ENCODE measurements at regions not wholly inside any gene's neighbourhood (a gene's known extent, or its start where the extent isn't known, plus 50 kb on each side); places are given as distances from the start of the nearest gene placed in this dataset.

DNA sequence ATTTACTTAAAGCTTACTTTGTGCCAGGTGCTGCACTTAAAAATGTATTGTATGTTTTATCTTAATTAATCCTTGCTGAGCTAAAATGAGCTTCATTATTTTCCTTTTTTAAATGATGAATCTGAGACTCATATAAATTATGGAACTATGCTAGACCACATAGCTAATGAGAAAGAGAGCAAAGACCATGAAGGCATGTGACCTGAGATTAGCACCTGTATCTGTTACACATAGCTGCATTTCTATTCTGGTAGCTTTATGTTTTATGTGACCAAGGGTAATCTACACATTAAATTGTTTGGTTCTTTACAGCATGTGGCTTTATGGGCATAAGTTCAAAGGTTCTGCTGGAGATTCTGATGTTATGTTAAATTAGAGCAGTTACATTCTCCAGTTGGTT is 839.1 kb upstream of the SORCS1 start:
- no peaks in the 10 kb centered on the region for H3K36me3 ChIP-seq (ENCODE audit: insufficient read depth, low read length)
- H3K27ac ChIP-seq (ENCODE audit: low read depth, low read length) = no peak overlapping the region
- H3K27me3 ChIP-seq (ENCODE audit: control insufficient read depth in 1 of 2, insufficient read depth in 2 of 2, low read length in 2 of 2) = no peaks in the 10 kb centered on the region
- no peak overlapping the region for H3K4me3 ChIP-seq (ENCODE audit: low read depth in 1 of 2, low read length in 2 of 2)
- H3K9ac ChIP-seq (ENCODE audit: low read length) = no peak overlapping the region
- no peaks in the 10 kb centered on the region for H3K9me3 ChIP-seq (ENCODE audit: low read length)
- no peaks in the 10 kb centered on the region for H3K4me1 ChIP-seq (ENCODE audit: insufficient read depth, low read length)

GRCh38 chr10:108003061-108003460 is 838.6 kb upstream of the SORCS1 start:
- no peak overlapping the region for H3K27ac ChIP-seq (ENCODE audit: low read depth, low read length)
- no peak overlapping the region for H3K9ac ChIP-seq (ENCODE audit: low read length)
- H3K4me3 ChIP-seq (ENCODE audit: low read depth in 1 of 2, low read length in 2 of 2) = no peak overlapping the region
- no peaks in the 10 kb centered on the region for H3K36me3 ChIP-seq (ENCODE audit: insufficient read depth, low read length)
- no peaks in the 10 kb centered on the region for H3K9me3 ChIP-seq (ENCODE audit: low read length)
- H3K4me1 ChIP-seq (ENCODE audit: insufficient read depth, low read length) = no peaks in the 10 kb centered on the region
- H3K27me3 ChIP-seq (ENCODE audit: control insufficient read depth in 1 of 2, insufficient read depth in 2 of 2, low read length in 2 of 2) = no peaks in the 10 kb centered on the region

DNA sequence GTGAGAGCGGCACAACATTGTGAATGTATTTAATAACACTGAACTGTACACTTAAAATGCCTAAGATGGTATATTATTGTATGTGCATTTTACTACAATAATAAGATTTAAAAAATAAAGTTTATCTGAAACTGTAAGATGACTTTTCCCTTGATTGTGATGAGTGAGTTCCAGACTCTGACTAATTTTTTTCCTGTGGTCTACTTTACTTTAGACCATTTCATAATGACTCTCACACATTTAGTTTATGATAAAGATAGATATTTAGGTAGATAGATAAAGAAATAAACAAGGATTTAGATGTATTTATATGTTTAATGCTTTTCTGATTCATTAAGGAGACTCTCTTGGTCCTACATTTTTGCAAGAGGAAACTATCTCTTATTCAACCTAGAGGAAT is 835.9 kb upstream of the SORCS1 start:
- H3K9ac ChIP-seq (ENCODE audit: low read length) = no peak overlapping the region
- H3K27ac ChIP-seq (ENCODE audit: low read depth, low read length) = no peak overlapping the region
- H3K9me3 ChIP-seq (ENCODE audit: low read length) = no peaks in the 10 kb centered on the region
- no peak overlapping the region for H3K4me3 ChIP-seq (ENCODE audit: low read depth in 1 of 2, low read length in 2 of 2)
- H3K27me3 ChIP-seq (ENCODE audit: control insufficient read depth in 1 of 2, insufficient read depth in 2 of 2, low read length in 2 of 2) = no peaks in the 10 kb centered on the region
- no peaks in the 10 kb centered on the region for H3K4me1 ChIP-seq (ENCODE audit: insufficient read depth, low read length)
- no peaks in the 10 kb centered on the region for H3K36me3 ChIP-seq (ENCODE audit: insufficient read depth, low read length)

DNA sequence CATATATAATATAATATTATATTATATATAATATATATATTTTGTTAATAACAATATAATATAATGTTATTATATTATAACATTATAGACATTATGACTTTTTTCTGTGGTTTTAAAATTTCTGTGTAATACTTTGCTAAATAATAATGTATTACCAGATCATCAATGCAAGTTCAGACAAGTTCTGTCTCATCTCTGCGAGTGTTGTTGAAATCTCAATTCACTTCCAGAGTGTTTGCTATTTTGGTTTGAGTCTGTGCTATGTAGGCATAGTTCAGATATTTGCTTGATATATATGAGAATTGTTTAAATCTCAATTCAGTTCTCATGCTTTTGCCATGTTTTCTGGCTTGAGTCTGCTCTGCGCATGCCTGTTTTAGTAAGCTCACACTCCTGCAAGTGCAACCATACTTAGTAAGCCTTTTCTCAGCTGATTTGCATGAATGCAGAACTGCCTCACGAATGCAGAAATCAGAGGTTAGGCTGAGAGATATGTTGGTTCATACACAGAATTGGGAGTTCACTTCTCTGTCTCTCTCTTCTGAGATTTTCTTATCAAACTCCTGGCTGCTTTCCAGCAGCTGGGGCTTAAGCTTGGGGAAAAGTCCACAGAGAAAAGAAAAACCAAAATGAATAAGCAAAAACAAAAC is 830.2 kb upstream of the SORCS1 start:
- no peaks in the 10 kb centered on the region for H3K27me3 ChIP-seq (ENCODE audit: control insufficient read depth in 1 of 2, insufficient read depth in 2 of 2, low read length in 2 of 2)
- H3K4me1 ChIP-seq (ENCODE audit: insufficient read depth, low read length) = no peaks in the 10 kb centered on the region
- H3K9ac ChIP-seq (ENCODE audit: low read length) = no peak overlapping the region
- H3K36me3 ChIP-seq (ENCODE audit: insufficient read depth, low read length) = no peaks in the 10 kb centered on the region
- no peak overlapping the region for H3K4me3 ChIP-seq (ENCODE audit: low read depth in 1 of 2, low read length in 2 of 2)
- H3K27ac ChIP-seq (ENCODE audit: low read depth, low read length) = no peak overlapping the region
- H3K9me3 ChIP-seq (ENCODE audit: low read length) = no peaks in the 10 kb centered on the region

GRCh38 chr10:107986571-107986970 is 822.1 kb upstream of the SORCS1 start:
- H3K4me3 ChIP-seq (ENCODE audit: low read depth in 1 of 2, low read length in 2 of 2) = no peak overlapping the region
- H3K27ac ChIP-seq (ENCODE audit: low read depth, low read length) = no peak overlapping the region
- H3K36me3 ChIP-seq (ENCODE audit: insufficient read depth, low read length) = no peaks in the 10 kb centered on the region
- no peaks in the 10 kb centered on the region for H3K27me3 ChIP-seq (ENCODE audit: control insufficient read depth in 1 of 2, insufficient read depth in 2 of 2, low read length in 2 of 2)
- H3K4me1 ChIP-seq (ENCODE audit: insufficient read depth, low read length) = no peaks in the 10 kb centered on the region
- no peaks in the 10 kb centered on the region for H3K9me3 ChIP-seq (ENCODE audit: low read length)
- H3K9ac ChIP-seq (ENCODE audit: low read length) = no peak overlapping the region

DNA sequence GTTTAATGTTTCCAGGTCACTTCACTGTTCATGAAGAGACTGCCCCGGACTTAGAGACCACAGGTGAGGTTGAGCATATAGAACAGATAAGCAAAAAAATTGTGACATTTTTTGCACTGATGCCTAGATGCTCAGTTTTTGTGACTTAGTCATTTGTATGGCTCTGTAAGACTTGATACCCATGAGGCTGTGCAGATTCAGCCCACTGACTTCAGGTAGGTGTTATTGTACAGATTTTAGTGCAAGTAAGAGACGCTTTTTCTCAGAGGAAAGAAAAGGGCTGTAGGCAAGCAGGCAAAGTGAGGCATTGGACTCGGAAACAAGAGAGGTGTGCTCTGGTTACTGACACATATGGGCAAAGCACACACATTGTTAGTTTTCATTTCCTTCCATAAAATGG is 820.1 kb upstream of the SORCS1 start:
- no peak overlapping the region for H3K9ac ChIP-seq (ENCODE audit: low read length)
- no peaks in the 10 kb centered on the region for H3K4me1 ChIP-seq (ENCODE audit: insufficient read depth, low read length)
- no peaks in the 10 kb centered on the region for H3K27me3 ChIP-seq (ENCODE audit: control insufficient read depth in 1 of 2, insufficient read depth in 2 of 2, low read length in 2 of 2)
- no peaks in the 10 kb centered on the region for H3K36me3 ChIP-seq (ENCODE audit: insufficient read depth, low read length)
- H3K9me3 ChIP-seq (ENCODE audit: low read length) = no peaks in the 10 kb centered on the region
- H3K4me3 ChIP-seq (ENCODE audit: low read depth in 1 of 2, low read length in 2 of 2) = no peak overlapping the region
- no peak overlapping the region for H3K27ac ChIP-seq (ENCODE audit: low read depth, low read length)

- Histone ChIP-seq H3K4me3 (ENCODE audit: low read depth in 1 of 2, low read length in 2 of 2) (no peak overlapping the region), H3K9me3 (ENCODE audit: low read length) (no peaks in the 10 kb centered on the region), H3K36me3 (ENCODE audit: insufficient read depth, low read length) (no peaks in the 10 kb centered on the region), H3K27ac (ENCODE audit: low read depth, low read length) (no peak overlapping the region), H3K4me1 (ENCODE audit: insufficient read depth, low read length) (no peaks in the 10 kb centered on the region), H3K9ac (ENCODE audit: low read length) (no peak overlapping the region), H3K27me3 (ENCODE audit: control insufficient read depth in 1 of 2, insufficient read depth in 2 of 2, low read length in 2 of 2) (no peaks in the 10 kb centered on the region)
Measured at GRCh38 chr10:107984149-107984548, 819.6 kb upstream of the SORCS1 start.

GRCh38 chr10:107978455-107978854 is 813.9 kb upstream of the SORCS1 start:
- no peaks in the 10 kb centered on the region for H3K9me3 ChIP-seq (ENCODE audit: low read length)
- H3K27ac ChIP-seq (ENCODE audit: low read depth, low read length) = no peak overlapping the region
- no peaks in the 10 kb centered on the region for H3K36me3 ChIP-seq (ENCODE audit: insufficient read depth, low read length)
- H3K4me1 ChIP-seq (ENCODE audit: insufficient read depth, low read length) = no peaks in the 10 kb centered on the region
- H3K9ac ChIP-seq (ENCODE audit: low read length) = no peak overlapping the region
- H3K4me3 ChIP-seq (ENCODE audit: low read depth in 1 of 2, low read length in 2 of 2) = no peak overlapping the region
- no peaks in the 10 kb centered on the region for H3K27me3 ChIP-seq (ENCODE audit: control insufficient read depth in 1 of 2, insufficient read depth in 2 of 2, low read length in 2 of 2)

DNA sequence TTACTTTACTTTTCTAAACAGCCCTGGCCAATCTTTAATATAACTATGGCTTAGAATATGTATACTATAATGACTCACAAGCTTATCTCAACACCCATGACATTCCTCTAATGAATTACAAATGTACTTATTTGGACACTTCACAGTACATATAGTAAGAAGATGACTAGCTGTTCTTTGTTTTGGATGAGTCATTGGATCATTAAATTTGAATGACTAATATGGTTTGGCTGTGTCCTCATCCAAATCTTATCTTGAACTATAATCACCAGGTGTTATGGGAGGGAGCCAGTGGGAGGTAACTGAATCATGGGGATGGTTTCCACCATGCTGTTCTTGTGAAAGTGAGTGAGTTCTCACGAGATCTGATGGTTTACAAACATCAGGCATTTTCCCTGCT is 807.5 kb upstream of the SORCS1 start:
- H3K27ac ChIP-seq (ENCODE audit: low read depth, low read length) = no peak overlapping the region
- no peak overlapping the region for H3K4me3 ChIP-seq (ENCODE audit: low read depth in 1 of 2, low read length in 2 of 2)
- H3K4me1 ChIP-seq (ENCODE audit: insufficient read depth, low read length) = no peaks in the 10 kb centered on the region
- H3K9me3 ChIP-seq (ENCODE audit: low read length) = no peaks in the 10 kb centered on the region
- H3K9ac ChIP-seq (ENCODE audit: low read length) = no peak overlapping the region
- no peaks in the 10 kb centered on the region for H3K27me3 ChIP-seq (ENCODE audit: control insufficient read depth in 1 of 2, insufficient read depth in 2 of 2, low read length in 2 of 2)
- no peaks in the 10 kb centered on the region for H3K36me3 ChIP-seq (ENCODE audit: insufficient read depth, low read length)

DNA sequence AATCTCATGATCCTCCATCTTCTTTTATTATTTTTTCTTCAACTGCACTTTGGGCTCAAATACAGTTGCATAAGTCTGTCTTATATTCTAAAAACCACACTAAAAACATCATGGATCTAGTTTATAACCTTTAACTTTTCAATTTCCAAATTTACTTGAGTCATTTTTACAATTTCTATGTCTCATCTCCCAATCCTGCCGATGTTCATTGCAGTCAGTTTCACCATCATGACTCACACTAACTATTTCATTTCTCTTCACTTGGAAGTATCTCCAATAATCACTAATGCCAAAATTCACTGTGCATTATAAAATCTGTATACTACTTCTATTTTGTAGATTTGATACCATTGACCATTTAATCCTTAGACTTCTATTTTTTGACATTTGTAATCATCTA is 806.9 kb upstream of the SORCS1 start:
- H3K27ac ChIP-seq (ENCODE audit: low read depth, low read length) = no peak overlapping the region
- H3K4me3 ChIP-seq (ENCODE audit: low read depth in 1 of 2, low read length in 2 of 2) = no peak overlapping the region
- H3K27me3 ChIP-seq (ENCODE audit: control insufficient read depth in 1 of 2, insufficient read depth in 2 of 2, low read length in 2 of 2) = no peaks in the 10 kb centered on the region
- H3K36me3 ChIP-seq (ENCODE audit: insufficient read depth, low read length) = no peaks in the 10 kb centered on the region
- H3K9me3 ChIP-seq (ENCODE audit: low read length) = no peaks in the 10 kb centered on the region
- no peaks in the 10 kb centered on the region for H3K4me1 ChIP-seq (ENCODE audit: insufficient read depth, low read length)
- H3K9ac ChIP-seq (ENCODE audit: low read length) = no peak overlapping the region

- no peak overlapping the region for H3K9ac ChIP-seq (ENCODE audit: low read length)
- no peaks in the 10 kb centered on the region for H3K36me3 ChIP-seq (ENCODE audit: insufficient read depth, low read length)
- H3K4me1 ChIP-seq (ENCODE audit: insufficient read depth, low read length) = no peaks in the 10 kb centered on the region
- H3K27ac ChIP-seq (ENCODE audit: low read depth, low read length) = no peak overlapping the region
- H3K9me3 ChIP-seq (ENCODE audit: low read length) = no peaks in the 10 kb centered on the region
- H3K4me3 ChIP-seq (ENCODE audit: low read depth in 1 of 2, low read length in 2 of 2) = no peak overlapping the region
- H3K27me3 ChIP-seq (ENCODE audit: control insufficient read depth in 1 of 2, insufficient read depth in 2 of 2, low read length in 2 of 2) = no peaks in the 10 kb centered on the region
Measured at GRCh38 chr10:107970512-107970911, 806.0 kb upstream of the SORCS1 start.

DNA sequence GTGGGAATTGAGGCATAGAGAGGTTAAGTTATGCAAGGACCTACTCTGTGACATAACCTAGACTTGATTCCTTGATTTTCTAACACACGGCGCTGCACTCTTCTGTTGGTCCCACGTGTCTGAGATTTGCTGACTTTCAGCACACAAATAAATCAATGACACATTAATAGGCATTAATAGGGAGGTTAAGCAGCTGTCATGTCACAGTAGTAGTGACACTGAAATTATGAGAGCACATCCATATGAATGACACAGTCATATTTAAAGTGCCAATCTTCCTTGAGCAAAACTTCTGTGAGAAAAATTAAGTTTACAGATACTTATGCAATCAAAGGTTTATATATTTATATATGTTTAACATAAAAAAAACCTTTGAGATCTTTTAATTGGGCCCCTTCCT is 805.4 kb upstream of the SORCS1 start:
- Histone ChIP-seq H3K9ac (ENCODE audit: low read length) (no peak overlapping the region), H3K4me3 (ENCODE audit: low read depth in 1 of 2, low read length in 2 of 2) (no peak overlapping the region), H3K27ac (ENCODE audit: low read depth, low read length) (no peak overlapping the region), H3K4me1 (ENCODE audit: insufficient read depth, low read length) (no peaks in the 10 kb centered on the region), H3K27me3 (ENCODE audit: control insufficient read depth in 1 of 2, insufficient read depth in 2 of 2, low read length in 2 of 2) (no peaks in the 10 kb centered on the region), H3K36me3 (ENCODE audit: insufficient read depth, low read length) (no peaks in the 10 kb centered on the region), H3K9me3 (ENCODE audit: low read length) (no peaks in the 10 kb centered on the region)

All from muscle layer of colon (tissue), 2 donors.